ENCODE measurements at regions not wholly inside any gene's neighbourhood (a gene's known extent, or its start where the extent isn't known, plus 50 kb on each side); places are given as distances from the start of the nearest gene placed in this dataset.
"Not testable (repeated sequence)": the region's sequence is repeated elsewhere in the genome, so short reads cannot be mapped to it uniquely, and the experiment has no call there.

GRCh38 chr12:84157170-84157569, 755.4 kb downstream of the SLC6A15 start:
- H3K4me3 Mint-ChIP-seq (ENCODE audit: unreplicated experiment) = no peak overlapping the region
- DNase-seq = no peak
- TF ChIP-seq CTCF (IDR thresholded peaks at IDR 0.05; ENCODE audit: partially characterized antibody, unreplicated experiment) = no peak
- H3K4me1 Mint-ChIP-seq (ENCODE audit: low read depth, unreplicated experiment) = no peaks in the 10 kb centered on the region
- no peaks in the 10 kb centered on the region for H3K27me3 Mint-ChIP-seq (ENCODE audit: unreplicated experiment)
- H3K9me3 Mint-ChIP-seq (ENCODE audit: unreplicated experiment) = no peaks in the 10 kb centered on the region
- H3K36me3 Mint-ChIP-seq (ENCODE audit: unreplicated experiment) = no peaks in the 10 kb centered on the region
- no peak overlapping the region for H3K27ac Mint-ChIP-seq (ENCODE audit: unreplicated experiment)

- not testable (repeated sequence) for DNase-seq; H3K4me3 Mint-ChIP-seq (ENCODE audit: unreplicated experiment); H3K27ac Mint-ChIP-seq (ENCODE audit: unreplicated experiment); H3K36me3 Mint-ChIP-seq (ENCODE audit: unreplicated experiment); H3K9me3 Mint-ChIP-seq (ENCODE audit: unreplicated experiment); H3K4me1 Mint-ChIP-seq (ENCODE audit: low read depth, unreplicated experiment); H3K27me3 Mint-ChIP-seq (ENCODE audit: unreplicated experiment)
Measured at GRCh38 chr12:84154991-84155930, 757.3 kb downstream of the SLC6A15 start.

- not testable (repeated sequence) for DNase-seq; H3K27me3 Mint-ChIP-seq (ENCODE audit: unreplicated experiment); H3K4me1 Mint-ChIP-seq (ENCODE audit: low read depth, unreplicated experiment); H3K27ac Mint-ChIP-seq (ENCODE audit: unreplicated experiment); H3K9me3 Mint-ChIP-seq (ENCODE audit: unreplicated experiment); H3K36me3 Mint-ChIP-seq (ENCODE audit: unreplicated experiment); H3K4me3 Mint-ChIP-seq (ENCODE audit: unreplicated experiment)
Measured at GRCh38 chr12:84154439-84154990, 758.1 kb downstream of the SLC6A15 start.

- no peak for TF ChIP-seq CTCF (IDR thresholded peaks at IDR 0.05; ENCODE audit: partially characterized antibody, unreplicated experiment)
- no peak overlapping the region for H3K4me3 Mint-ChIP-seq (ENCODE audit: unreplicated experiment)
- no peaks in the 10 kb centered on the region for H3K4me1 Mint-ChIP-seq (ENCODE audit: low read depth, unreplicated experiment)
- no peaks in the 10 kb centered on the region for H3K27me3 Mint-ChIP-seq (ENCODE audit: unreplicated experiment)
- peaks cover 12% of the 10 kb centered on the region for H3K36me3 Mint-ChIP-seq (ENCODE audit: unreplicated experiment)
- DNase-seq = no peak
- no peak overlapping the region for H3K27ac Mint-ChIP-seq (ENCODE audit: unreplicated experiment)
- peaks cover 3% of the 10 kb centered on the region for H3K9me3 Mint-ChIP-seq (ENCODE audit: unreplicated experiment)
Measured at GRCh38 chr12:84150201-84150600, 762.4 kb downstream of the SLC6A15 start.

GRCh38 chr12:84148335-84148734, 764.3 kb downstream of the SLC6A15 start:
- Mint-ChIP-seq H3K4me1 (ENCODE audit: low read depth, unreplicated experiment) (no peaks in the 10 kb centered on the region), H3K27ac (ENCODE audit: unreplicated experiment) (no peak overlapping the region), H3K9me3 (ENCODE audit: unreplicated experiment) (peaks cover 3% of the 10 kb centered on the region), H3K4me3 (ENCODE audit: unreplicated experiment) (no peak overlapping the region), H3K27me3 (ENCODE audit: unreplicated experiment) (no peaks in the 10 kb centered on the region), H3K36me3 (ENCODE audit: unreplicated experiment) (peaks cover 12% of the 10 kb centered on the region)
- TF ChIP-seq CTCF (IDR thresholded peaks at IDR 0.05; ENCODE audit: partially characterized antibody, unreplicated experiment) = no peak
- DNase-seq = no peak

GRCh38 chr12:84136862-84137367, 775.7 kb downstream of the SLC6A15 start:
- TF ChIP-seq CTCF (IDR thresholded peaks at IDR 0.05; ENCODE audit: partially characterized antibody, unreplicated experiment) = no peak
- Mint-ChIP-seq H3K4me3 (ENCODE audit: unreplicated experiment) (no peak overlapping the region), H3K27me3 (ENCODE audit: unreplicated experiment) (no peaks in the 10 kb centered on the region), H3K4me1 (ENCODE audit: low read depth, unreplicated experiment) (no peaks in the 10 kb centered on the region), H3K36me3 (ENCODE audit: unreplicated experiment) (no peaks in the 10 kb centered on the region), H3K27ac (ENCODE audit: unreplicated experiment) (no peak overlapping the region), H3K9me3 (ENCODE audit: unreplicated experiment) (no peaks in the 10 kb centered on the region)
- DNase-seq = no peak

Measured in glutamatergic neuron (in vitro differentiated cells).